Fibroblast of the aortic adventitia (primary cell): ENCODE measurements at regions not wholly inside any gene's neighbourhood (a gene's known extent, or its start where the extent isn't known, plus 50 kb on each side); places are given as distances from the start of the nearest gene placed in this dataset.
A peak's percentile ranks its signal among the peaks of the same experiment; 100 is the strongest.

Experiments
- DNase-seq: peaks from one replicate; pipeline ENCODE4 v3.0.0-alpha.2; 2010; ENCODE audit warnings: low read depth
- H3K4me3 ChIP-seq: 2 replicates; pipeline ENCODE4 v1.5.1; 2011; ENCODE audit warnings: low read depth, mild to moderate bottlenecking, control low read depth, low read length, moderate library complexity
- CTCF ChIP-seq: IDR thresholded peaks from 2 replicates; pipeline ENCODE4 v1.5.1; 2011; ENCODE audit warnings: mild to moderate bottlenecking, low read length, control low read depth, inconsistent platforms; ENCODE audit not compliant: insufficient read depth

- H3K4me3 ChIP-seq, result no peak overlapping the region
- no peak for TF ChIP-seq CTCF
- DNase-seq, result no peak
These were observed 121.1 kb downstream of the AIPL1 start for GRCh38 chr17:6313835-6314234.

- H3K4me3 ChIP-seq, result no peak overlapping the region
- no peak for TF ChIP-seq CTCF
- no peak for DNase-seq
These were observed 128.1 kb downstream of the AIPL1 start for GRCh38 chr17:6306820-6307219.

- DNase-seq, result no peak
- no peak for TF ChIP-seq CTCF
- no peak overlapping the region for H3K4me3 ChIP-seq
These were observed 129.1 kb downstream of the AIPL1 start for GRCh38 chr17:6305613-6306360.

GRCh38 chr17:6304894-6305612 lies 129.9 kb downstream of the AIPL1 start:
- H3K4me3 ChIP-seq, result no peak overlapping the region
- TF ChIP-seq CTCF, result no peak
- DNase-seq, result no peak

- no peak overlapping the region for H3K4me3 ChIP-seq
- peak; percentile 8 for DNase-seq
- TF ChIP-seq CTCF, result no peak
These were observed 131.3 kb downstream of the AIPL1 start for GRCh38 chr17:6303664-6304063.

GRCh38 chr17:6299275-6299674 lies 135.6 kb downstream of the AIPL1 start:
- no peak for TF ChIP-seq CTCF
- DNase-seq, result no peak
- H3K4me3 ChIP-seq, result no peak overlapping the region

- no peak for TF ChIP-seq CTCF
- DNase-seq, result no peak
- no peak overlapping the region for H3K4me3 ChIP-seq
These were observed 137.0 kb downstream of the AIPL1 start for GRCh38 chr17:6297960-6298359.
